ENCODE measurements at regions not wholly inside any gene's neighbourhood (a gene's known extent, or its start where the extent isn't known, plus 50 kb on each side); places are given as distances from the start of the nearest gene placed in this dataset.

GRCh38 chr2:204174034-204174433 is 237.5 kb downstream of the ICOS start:
- H3K4me1 ChIP-seq (ENCODE audit: control insufficient read depth in 2 of 2, insufficient read depth in 2 of 2, low read length in 2 of 2), result no peaks in the 10 kb centered on the region
- no peak for DNase-seq (ENCODE audit: low read depth in 6 of 9, low spot score in 9 of 9)
- H3K36me3 ChIP-seq (ENCODE audit: control insufficient read depth in 2 of 2, insufficient read depth in 2 of 2, low read length in 1 of 2), result no peaks in the 10 kb centered on the region
- peaks cover 0 to 4% of the 10 kb centered on the region in 2 donors for H3K27me3 ChIP-seq (ENCODE audit: control insufficient read depth in 2 of 2, insufficient read depth in 1 of 2, low read length in 1 of 2)
- H3K27ac ChIP-seq (ENCODE audit: low read depth in 1 of 2, low read length in 1 of 2), result no peak overlapping the region
- 74% methylated on average over 2 of the region's 2 CpGs for WGBS
- H3K9me3 ChIP-seq (ENCODE audit: control insufficient read depth in 2 of 2, insufficient read depth in 1 of 2, low read length in 1 of 2), result no peaks in the 10 kb centered on the region
- H3K4me3 ChIP-seq (ENCODE audit: low read length in 2 of 2), result no peak overlapping the region

GRCh38 chr2:204175552-204176271 is 239.1 kb downstream of the ICOS start:
- no peak overlapping the region for H3K4me3 ChIP-seq (ENCODE audit: low read length in 2 of 2)
- 95% methylated on average over 4 of the region's 4 CpGs for WGBS
- H3K27me3 ChIP-seq (ENCODE audit: control insufficient read depth in 2 of 2, insufficient read depth in 1 of 2, low read length in 1 of 2), result peaks cover 0 to 2% of the 10 kb centered on the region in 2 donors
- no peak overlapping the region for H3K27ac ChIP-seq (ENCODE audit: low read depth in 1 of 2, low read length in 1 of 2)
- no peaks in the 10 kb centered on the region for H3K9me3 ChIP-seq (ENCODE audit: control insufficient read depth in 2 of 2, insufficient read depth in 1 of 2, low read length in 1 of 2)
- no peaks in the 10 kb centered on the region for H3K4me1 ChIP-seq (ENCODE audit: control insufficient read depth in 2 of 2, insufficient read depth in 2 of 2, low read length in 2 of 2)
- no peak for DNase-seq (ENCODE audit: low read depth in 6 of 9, low spot score in 9 of 9)
- no peaks in the 10 kb centered on the region for H3K36me3 ChIP-seq (ENCODE audit: control insufficient read depth in 2 of 2, insufficient read depth in 2 of 2, low read length in 1 of 2)

- no peak overlapping the region for H3K27ac ChIP-seq (ENCODE audit: low read depth in 1 of 2, low read length in 1 of 2)
- H3K27me3 ChIP-seq (ENCODE audit: control insufficient read depth in 2 of 2, insufficient read depth in 1 of 2, low read length in 1 of 2), result peaks cover 0 to 2% of the 10 kb centered on the region in 2 donors
- no peaks in the 10 kb centered on the region for H3K4me1 ChIP-seq (ENCODE audit: control insufficient read depth in 2 of 2, insufficient read depth in 2 of 2, low read length in 2 of 2)
- H3K4me3 ChIP-seq (ENCODE audit: low read length in 2 of 2), result no peak overlapping the region
- no peak for DNase-seq (ENCODE audit: low read depth in 6 of 9, low spot score in 9 of 9)
- H3K36me3 ChIP-seq (ENCODE audit: control insufficient read depth in 2 of 2, insufficient read depth in 2 of 2, low read length in 1 of 2), result no peaks in the 10 kb centered on the region
- H3K9me3 ChIP-seq (ENCODE audit: control insufficient read depth in 2 of 2, insufficient read depth in 1 of 2, low read length in 1 of 2), result no peaks in the 10 kb centered on the region
- 96% methylated on average over 1 of the region's 1 CpG for WGBS
Observed at GRCh38 chr2:204176306-204176705, 239.7 kb downstream of the ICOS start.

- no peaks in the 10 kb centered on the region for H3K27me3 ChIP-seq (ENCODE audit: control insufficient read depth in 2 of 2, insufficient read depth in 1 of 2, low read length in 1 of 2)
Observed at GRCh38 chr2:204177251-204177976, 240.9 kb downstream of the ICOS start.

GRCh38 chr2:204177977-204178522 is 241.5 kb downstream of the ICOS start:
- DNase-seq (ENCODE audit: low read depth in 6 of 9, low spot score in 9 of 9), result peak; percentile 23 to 80 (median 51)
- Histone ChIP-seq H3K9me3 (ENCODE audit: control insufficient read depth in 2 of 2, insufficient read depth in 1 of 2, low read length in 1 of 2) (no peaks in the 10 kb centered on the region), H3K4me3 (ENCODE audit: low read length in 2 of 2) (no peak overlapping the region), H3K27ac (ENCODE audit: low read depth in 1 of 2, low read length in 1 of 2) (no peak overlapping the region), H3K4me1 (ENCODE audit: control insufficient read depth in 2 of 2, insufficient read depth in 2 of 2, low read length in 2 of 2) (no peaks in the 10 kb centered on the region), H3K36me3 (ENCODE audit: control insufficient read depth in 2 of 2, insufficient read depth in 2 of 2, low read length in 1 of 2) (no peaks in the 10 kb centered on the region), H3K27me3 (ENCODE audit: control insufficient read depth in 2 of 2, insufficient read depth in 1 of 2, low read length in 1 of 2) (no peaks in the 10 kb centered on the region)
- WGBS, result 55% methylated on average over 3 of the region's 3 CpGs

More at GRCh38 chr2:204177251-204177976, 240.9 kb downstream of the ICOS start:
- no peak overlapping the region for H3K27ac ChIP-seq (ENCODE audit: low read depth in 1 of 2, low read length in 1 of 2)
- no peaks in the 10 kb centered on the region for H3K9me3 ChIP-seq (ENCODE audit: control insufficient read depth in 2 of 2, insufficient read depth in 1 of 2, low read length in 1 of 2)
- no peaks in the 10 kb centered on the region for H3K36me3 ChIP-seq (ENCODE audit: control insufficient read depth in 2 of 2, insufficient read depth in 2 of 2, low read length in 1 of 2)
- no peak overlapping the region for H3K4me3 ChIP-seq (ENCODE audit: low read length in 2 of 2)
- WGBS, result 82% methylated on average over 4 of the region's 4 CpGs
- DNase-seq (ENCODE audit: low read depth in 6 of 9, low spot score in 9 of 9), result no peak
- no peaks in the 10 kb centered on the region for H3K4me1 ChIP-seq (ENCODE audit: control insufficient read depth in 2 of 2, insufficient read depth in 2 of 2, low read length in 2 of 2)

- Histone ChIP-seq H3K4me3 (ENCODE audit: low read length in 2 of 2) (no peak overlapping the region), H3K36me3 (ENCODE audit: control insufficient read depth in 2 of 2, insufficient read depth in 2 of 2, low read length in 1 of 2) (no peaks in the 10 kb centered on the region), H3K27me3 (ENCODE audit: control insufficient read depth in 2 of 2, insufficient read depth in 1 of 2, low read length in 1 of 2) (no peaks in the 10 kb centered on the region), H3K4me1 (ENCODE audit: control insufficient read depth in 2 of 2, insufficient read depth in 2 of 2, low read length in 2 of 2) (no peaks in the 10 kb centered on the region), H3K9me3 (ENCODE audit: control insufficient read depth in 2 of 2, insufficient read depth in 1 of 2, low read length in 1 of 2) (no peaks in the 10 kb centered on the region), H3K27ac (ENCODE audit: low read depth in 1 of 2, low read length in 1 of 2) (no peak overlapping the region)
- no peak for DNase-seq (ENCODE audit: low read depth in 6 of 9, low spot score in 9 of 9)
- 85% methylated on average over 1 of the region's 1 CpG for WGBS
Observed at GRCh38 chr2:204180649-204181048, 244.1 kb downstream of the ICOS start.

GRCh38 chr2:204183608-204184007 is 247.0 kb downstream of the ICOS start:
- Histone ChIP-seq H3K4me1 (ENCODE audit: control insufficient read depth in 2 of 2, insufficient read depth in 2 of 2, low read length in 2 of 2) (no peaks in the 10 kb centered on the region), H3K27me3 (ENCODE audit: control insufficient read depth in 2 of 2, insufficient read depth in 1 of 2, low read length in 1 of 2) (no peaks in the 10 kb centered on the region), H3K36me3 (ENCODE audit: control insufficient read depth in 2 of 2, insufficient read depth in 2 of 2, low read length in 1 of 2) (no peaks in the 10 kb centered on the region), H3K9me3 (ENCODE audit: control insufficient read depth in 2 of 2, insufficient read depth in 1 of 2, low read length in 1 of 2) (no peaks in the 10 kb centered on the region), H3K27ac (ENCODE audit: low read depth in 1 of 2, low read length in 1 of 2) (no peak overlapping the region), H3K4me3 (ENCODE audit: low read length in 2 of 2) (no peak overlapping the region)
- WGBS, result 91% methylated on average over 4 of the region's 4 CpGs
- peak in 1 of 9 donors; percentile 11 for DNase-seq (ENCODE audit: low read depth in 6 of 9, low spot score in 9 of 9)

GRCh38 chr2:204184226-204184625 is 247.7 kb downstream of the ICOS start:
- Histone ChIP-seq H3K9me3 (ENCODE audit: control insufficient read depth in 2 of 2, insufficient read depth in 1 of 2, low read length in 1 of 2) (no peaks in the 10 kb centered on the region), H3K36me3 (ENCODE audit: control insufficient read depth in 2 of 2, insufficient read depth in 2 of 2, low read length in 1 of 2) (no peaks in the 10 kb centered on the region), H3K4me1 (ENCODE audit: control insufficient read depth in 2 of 2, insufficient read depth in 2 of 2, low read length in 2 of 2) (no peaks in the 10 kb centered on the region), H3K4me3 (ENCODE audit: low read length in 2 of 2) (no peak overlapping the region), H3K27me3 (ENCODE audit: control insufficient read depth in 2 of 2, insufficient read depth in 1 of 2, low read length in 1 of 2) (no peaks in the 10 kb centered on the region), H3K27ac (ENCODE audit: low read depth in 1 of 2, low read length in 1 of 2) (no peak overlapping the region)
- DNase-seq (ENCODE audit: low read depth in 6 of 9, low spot score in 9 of 9), result no peak
- 86% methylated on average over 4 of the region's 4 CpGs for WGBS

All from thymus (tissue), 11 donors.